ENCODE measurements at regions not wholly inside any gene's neighbourhood (a gene's known extent, or its start where the extent isn't known, plus 50 kb on each side); places are given as distances from the start of the nearest gene placed in this dataset.

GRCh38 chr20:10920396-10920795 is 246.6 kb upstream of the JAG1 start:
- peak overlapping the region; percentile 63 for H3K14ac ChIP-seq (replicated peaks; ENCODE audit: low read depth, low read length)
- no peak for ATAC-seq (ENCODE audit: low read depth)
- BruUV-seq (replicated peaks), result no TSS peak

More at GRCh38 chr20:10920396-10920795, 246.6 kb upstream of the JAG1 start:
- Histone ChIP-seq H4K5ac (ENCODE audit: low read depth, low read length) (peak overlapping the region; percentile 89), H3K27ac (ENCODE audit: insufficient read depth, low read length) (peak overlapping the region; percentile 70; the same call in 1 of the 2 replicates), H3K36me3 (ENCODE audit: control insufficient read depth, insufficient read depth, low read length) (no peaks in the 10 kb centered on the region), H3K27me3 (ENCODE audit: control insufficient read depth, insufficient read depth, low read length) (no peaks in the 10 kb centered on the region), H4K91ac (ENCODE audit: insufficient read depth, low read depth, low read length) (peak overlapping the region; percentile 90), H3K9me3 (ENCODE audit: control insufficient read depth, insufficient read depth, low read length) (no peaks in the 10 kb centered on the region), H3K4me2 (ENCODE audit: low read depth, low read length) (no peak overlapping the region), H2BK15ac (ENCODE audit: low read depth, low read length) (peak overlapping the region; percentile 88; the same call in 2 of the 3 replicates), H2BK5ac (ENCODE audit: low read depth, low read length, poor library complexity, severe bottlenecking) (peak overlapping the region; percentile 46), H2AK5ac (ENCODE audit: low read depth, low read length) (peak overlapping the region; percentile 95), H2BK20ac (ENCODE audit: low read depth, low read length) (peak overlapping the region; percentile 92), H3K23ac (ENCODE audit: low read depth, low read length) (no peak overlapping the region), H2AFZ (replicated peaks; ENCODE audit: low read length, poor library complexity) (peak overlapping the region; percentile 47), H4K8ac (ENCODE audit: low read depth in 2 of 2, low read length in 2 of 2) (peak overlapping the region; percentile 44 to 64; a peak in 3 of 4 replicates), H3K9ac (ENCODE audit: low read depth, low read length) (no peak overlapping the region), H3K18ac (ENCODE audit: low read depth, low read length) (peak overlapping the region; percentile 94), H3K56ac (ENCODE audit: extremely low read depth, insufficient read depth, low read length) (no peak overlapping the region), H2AK9ac (replicated peaks; ENCODE audit: low read depth, low read length, poor library complexity) (peak overlapping the region; percentile 45), H3K79me1 (ENCODE audit: low read depth in 1 of 2, low read length in 2 of 2) (no peaks in the 10 kb centered on the region), H3K9me1 (ENCODE audit: insufficient read depth, low read length) (peaks cover 13% of the 10 kb centered on the region), H3K4me1 (ENCODE audit: control insufficient read depth, insufficient read depth, low read length) (peaks cover 30% of the 10 kb centered on the region), H3K4ac (ENCODE audit: low read depth, low read length) (peak overlapping the region; percentile 89), H3K4me3 (ENCODE audit: insufficient read depth, low read depth, low read length) (no peak overlapping the region), H4K20me1 (ENCODE audit: insufficient read depth, low read length) (no peaks in the 10 kb centered on the region), H2BK120ac (ENCODE audit: low read depth, low read length) (peak overlapping the region; percentile 93)
- in situ Hi-C loops (cut with MboI; ENCODE audit: low sequenced_read_pairs) (no loop called here), dilution Hi-C loops (cut with HindIII; ENCODE audit: low sequenced_read_pairs, unreplicated experiment) (no loop called here), intact Hi-C loops (cut with micrococcal nuclease) (loop anchor here (5.0 to 10.0 kb wide), 6 partner anchors 208 to 622 kb away; no protein-coding TSS in a partner anchor)
- TF ChIP-seq, protein P1, sequence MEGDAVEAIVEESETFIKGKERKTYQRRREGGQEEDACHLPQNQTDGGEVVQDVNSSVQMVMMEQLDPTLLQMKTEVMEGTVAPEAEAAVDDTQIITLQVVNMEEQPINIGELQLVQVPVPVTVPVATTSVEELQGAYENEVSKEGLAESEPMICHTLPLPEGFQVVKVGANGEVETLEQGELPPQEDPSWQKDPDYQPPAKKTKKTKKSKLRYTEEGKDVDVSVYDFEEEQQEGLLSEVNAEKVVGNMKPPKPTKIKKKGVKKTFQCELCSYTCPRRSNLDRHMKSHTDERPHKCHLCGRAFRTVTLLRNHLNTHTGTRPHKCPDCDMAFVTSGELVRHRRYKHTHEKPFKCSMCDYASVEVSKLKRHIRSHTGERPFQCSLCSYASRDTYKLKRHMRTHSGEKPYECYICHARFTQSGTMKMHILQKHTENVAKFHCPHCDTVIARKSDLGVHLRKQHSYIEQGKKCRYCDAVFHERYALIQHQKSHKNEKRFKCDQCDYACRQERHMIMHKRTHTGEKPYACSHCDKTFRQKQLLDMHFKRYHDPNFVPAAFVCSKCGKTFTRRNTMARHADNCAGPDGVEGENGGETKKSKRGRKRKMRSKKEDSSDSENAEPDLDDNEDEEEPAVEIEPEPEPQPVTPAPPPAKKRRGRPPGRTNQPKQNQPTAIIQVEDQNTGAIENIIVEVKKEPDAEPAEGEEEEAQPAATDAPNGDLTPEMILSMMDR (conservative IDR thresholded peaks at IDR 0.05; ENCODE audit: low read depth, low read length), result no peak
- TF ChIP-seq NFE2L2 (IDR thresholded peaks at IDR 0.05; ENCODE audit: low read depth, low read length) (no peak), POLR2A (IDR thresholded peaks at IDR 0.05; ENCODE audit: low read depth, low read length) (no peak), MXI1 (IDR thresholded peaks at IDR 0.05; ENCODE audit: borderline replicate concordance, low read depth, low read length) (no peak), MAZ (IDR thresholded peaks at IDR 0.05; ENCODE audit: borderline replicate concordance, low read depth, low read length) (no peak), FOS (IDR thresholded peaks at IDR 0.05; ENCODE audit: low read depth, low read length) (no peak), CEBPB (IDR thresholded peaks at IDR 0.05; ENCODE audit: low read depth, low read length) (no peak), SMC3 (IDR thresholded peaks at IDR 0.05; ENCODE audit: low read depth, low read length) (no peak), CHD1 (IDR thresholded peaks at IDR 0.05; ENCODE audit: low read depth, low read length) (no peak), USF2 (IDR thresholded peaks at IDR 0.05; ENCODE audit: low read depth, low read length) (no peak)
- TF ChIP-seq, protein P2, sequence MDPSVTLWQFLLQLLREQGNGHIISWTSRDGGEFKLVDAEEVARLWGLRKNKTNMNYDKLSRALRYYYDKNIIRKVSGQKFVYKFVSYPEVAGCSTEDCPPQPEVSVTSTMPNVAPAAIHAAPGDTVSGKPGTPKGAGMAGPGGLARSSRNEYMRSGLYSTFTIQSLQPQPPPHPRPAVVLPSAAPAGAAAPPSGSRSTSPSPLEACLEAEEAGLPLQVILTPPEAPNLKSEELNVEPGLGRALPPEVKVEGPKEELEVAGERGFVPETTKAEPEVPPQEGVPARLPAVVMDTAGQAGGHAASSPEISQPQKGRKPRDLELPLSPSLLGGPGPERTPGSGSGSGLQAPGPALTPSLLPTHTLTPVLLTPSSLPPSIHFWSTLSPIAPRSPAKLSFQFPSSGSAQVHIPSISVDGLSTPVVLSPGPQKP (IDR thresholded peaks at IDR 0.05; ENCODE audit: borderline replicate concordance, low read depth, low read length), result no peak
- ChIA-PET CTCF (no interaction called here), POLR2A (ENCODE audit: unreplicated experiment) (no interaction called here)
- WGBS, 2 experiments (ENCODE audit: extremely low coverage in 2 of 2, insufficient read length in 1 of 2), result no CpG with 5 or more reads among the region's 2 CpGs
- DNase-seq, result no peak
